K562 (cell line): ENCODE measurements at regions not wholly inside any gene's neighbourhood (a gene's known extent, or its start where the extent isn't known, plus 50 kb on each side); places are given as distances from the start of the nearest gene placed in this dataset.

Experiments used
- ATAC-seq: fragments of 200-7000 bp; cut with Tn5 transposase; 3 replicates; pipeline ENCODE4 v1.9.1; 2020; ENCODE audit warnings: moderate library complexity
- BruUV-seq: library from RNA; stranded (reverse); fragments of 400-500 nt; replicated peaks from 2 replicates; lab custom pipeline; 2021; lab: Mats Ljungman, UMichigan
- CTCF ChIA-PET: fragments of 300-600 bp; formaldehyde crosslinking; extraction: SDS; loops from one replicate; lab custom pipeline; 2021; ENCODE audit warnings: low intra/inter-chr PET ratio; lab: Yijun Ruan, JAX
- POLR2A ChIA-PET: fragments of 300-600, 350-650 bp; sonication (Branson Sonifier 250); formaldehyde crosslinking; extraction: SDS; loops from one replicate; lab custom pipeline; 2021; ENCODE audit warnings: antibody characterized with exemption, inconsistent platforms; lab: Yijun Ruan, JAX
- DNase-seq, 4 experiments: peaks; one replicate each; pipeline versions ENCODE4 v3.0.0 to v3.0.0-alpha.2; 2011 to 2018; ENCODE audit warnings: low spot score in 3 of 4, mixed read lengths in 3 of 4; ENCODE audit errors: extremely low read depth in 1 of 4
- FAIRE-seq: peaks from 2 replicates; lab custom pipeline; 2011; peaks lifted over from hg19 to GRCh38; lab: Jason Lieb, UNC
- H2AFZ ChIP-seq: 2 replicates; pipeline ENCODE4 v1.6.0; 2011; ENCODE audit warnings: low read depth, low read length, control low read depth, inconsistent platforms
- H3K27ac ChIP-seq: fragments of 200-600 bp; 3 replicates; pipeline ENCODE4 v1.8.0; 2011; ENCODE audit warnings: low read depth, mild to moderate bottlenecking, control low read depth, inconsistent platforms, low read length, moderate library complexity, mixed read lengths; ENCODE audit errors: extremely low read depth
- H3K27me3 ChIP-seq, 2 experiments: fragments of 300-600 bp in 1 of 2; 2 replicates in 1 of 2; 3 replicates in 1 of 2; pipeline versions ENCODE4 v1.6.0 to v1.8.0; 2011; ENCODE audit warnings: inconsistent platforms in 2 of 2, low read length in 2 of 2, mild to moderate bottlenecking in 1 of 2, mixed read lengths in 1 of 2, moderate library complexity in 1 of 2; ENCODE audit not compliant: control insufficient read depth in 2 of 2, insufficient read depth in 2 of 2
- H3K36me3 ChIP-seq: fragments of 300-600 bp; 3 replicates; pipeline ENCODE4 v1.8.0; 2011; ENCODE audit warnings: mild to moderate bottlenecking, low read length, inconsistent platforms; ENCODE audit not compliant: control insufficient read depth, insufficient read depth
- H3K4me1 ChIP-seq, 2 experiments: fragments of 200-600 bp in 1 of 2; replicated peaks in 1 of 2; 2 replicates in 1 of 2; 3 replicates in 1 of 2; pipeline versions ENCODE4 v1.5.1 to v1.8.0; 2011; ENCODE audit warnings: inconsistent platforms in 2 of 2, low read length in 2 of 2, mild to moderate bottlenecking in 1 of 2, mixed read lengths in 1 of 2, moderate library complexity in 1 of 2; ENCODE audit not compliant: control insufficient read depth in 2 of 2, insufficient read depth in 2 of 2
- H3K4me2 ChIP-seq: 2 replicates; pipeline ENCODE4 v1.6.1; 2011; ENCODE audit warnings: low read length, control low read depth, inconsistent platforms, mixed read lengths; ENCODE audit not compliant: insufficient read depth
- H3K4me3 ChIP-seq: fragments of 200-600 bp; sonication (generic), shearing (Covaris generic); 2 replicates; pipeline ENCODE4 v1.5.1; 2016; ENCODE audit warnings: control low read depth, inconsistent platforms
- H3K79me2 ChIP-seq: fragments of 200-600 bp; 3 replicates; pipeline ENCODE4 v1.8.0; 2011; ENCODE audit warnings: low read length, inconsistent platforms; ENCODE audit not compliant: control insufficient read depth, insufficient read depth
- H3K9ac ChIP-seq, 2 experiments: 2 replicates each; pipeline versions ENCODE4 v1.6.0 to v1.6.1; 2011; ENCODE audit warnings: low read depth in 2 of 2, low read length in 2 of 2, control low read depth in 1 of 2, inconsistent platforms in 1 of 2, mild to moderate bottlenecking in 1 of 2, mixed read lengths in 1 of 2; ENCODE audit not compliant: insufficient read depth in 1 of 2
- H3K9me1 ChIP-seq: one replicate; pipeline ENCODE4 v1.6.0; 2011; ENCODE audit warnings: inconsistent platforms, mild to moderate bottlenecking, low read length, moderate library complexity; ENCODE audit not compliant: control insufficient read depth, insufficient read depth
- H3K9me3 ChIP-seq: replicated peaks from 2 replicates; pipeline ENCODE4 v1.5.1; 2011; ENCODE audit warnings: low read depth, low read length, inconsistent platforms; ENCODE audit not compliant: control insufficient read depth, insufficient read depth
- H4K20me1 ChIP-seq: replicated peaks from 2 replicates; pipeline ENCODE4 v1.6.1; 2011; ENCODE audit warnings: low read length, inconsistent platforms, mixed read lengths; ENCODE audit not compliant: control insufficient read depth, insufficient read depth
- BDP1 ChIP-seq: IDR thresholded peaks from 3 replicates; pipeline ENCODE4 v1.6.1; 2011; ENCODE audit not compliant: insufficient read length, insufficient read depth
- ETS2 ChIP-seq: IDR thresholded peaks from 2 replicates; pipeline ENCODE4 v1.6.1; 2016; ENCODE audit warnings: borderline replicate concordance, missing genetic modification characterization, mild to moderate bottlenecking, moderate library complexity, missing compliant biosample characterization; ENCODE audit not compliant: poor library complexity, severe bottlenecking
- FOSL1 ChIP-seq: fragments of 200-800 bp; sonication (Bioruptor generic); conservative IDR thresholded peaks from 2 replicates; pipeline ENCODE4 v1.6.1; 2016; ENCODE audit warnings: missing genetic modification characterization, missing compliant biosample characterization
- KDM1A ChIP-seq, 2 experiments: fragments of 450-650 bp; IDR thresholded peaks; 2 replicates each; pipeline ENCODE4 v1.6.1; 2016; ENCODE audit warnings: mild to moderate bottlenecking in 2 of 2
- KLF16 ChIP-seq: IDR thresholded peaks from 2 replicates; pipeline ENCODE4 v1.6.1; 2016; ENCODE audit warnings: antibody characterized with exemption
- NCOR1 ChIP-seq: fragments of 450-650 bp; IDR thresholded peaks from 2 replicates; pipeline ENCODE4 v1.6.1; 2016; ENCODE audit warnings: mild to moderate bottlenecking, moderate library complexity
- NFXL1 ChIP-seq: fragments of 450-650 bp; formaldehyde crosslinking; IDR thresholded peaks from 2 replicates; pipeline ENCODE4 v1.4.0; 2021; ENCODE audit warnings: mild to moderate bottlenecking
- PTRF ChIP-seq: fragments of 450-650 bp; IDR thresholded peaks from 2 replicates; pipeline ENCODE4 v1.6.1; 2016; ENCODE audit warnings: mild to moderate bottlenecking, missing genetic modification characterization, missing compliant biosample characterization
- TEAD2 ChIP-seq: fragments of 450-650 bp; IDR thresholded peaks from 2 replicates; pipeline ENCODE4 v1.6.1; 2016; ENCODE audit warnings: missing genetic modification characterization, control low read depth, missing compliant biosample characterization
- ZNF586 ChIP-seq: fragments of 450-650 bp; formaldehyde crosslinking; conservative IDR thresholded peaks from 2 replicates; pipeline ENCODE4 v1.4.0; 2020; ENCODE audit warnings: mild to moderate bottlenecking, moderate library complexity
- in situ Hi-C: fragments of 300-500 bp; cut with MboI; formaldehyde crosslinking; loops from 4 replicates; pipeline ENCODE4 v1.15.0; 2018; ENCODE audit warnings: inconsistent platforms, mixed read lengths
- intact Hi-C: fragments of 100-400 bp; cut with micrococcal nuclease; formaldehyde crosslinking; loops from 2 replicates; pipeline ENCODE4 v1.14.2; 2022
- TF ChIP-seq, protein P1 (sequence below): fragments of 250-450 bp; sonication (Bioruptor Pico); IDR thresholded peaks from 2 replicates; pipeline ENCODE4 v1.4.0; 2020
- TF ChIP-seq, protein P2 (sequence below): fragments of 450-650 bp; formaldehyde crosslinking; IDR thresholded peaks from 2 replicates; pipeline ENCODE4 v1.4.0; 2020; ENCODE audit warnings: mild to moderate bottlenecking
- TF ChIP-seq, protein P3 (sequence below): fragments of 250-450 bp; sonication (Bioruptor Pico); IDR thresholded peaks from 2 replicates; pipeline ENCODE4 v1.5.0; 2020; ENCODE audit warnings: mild to moderate bottlenecking
- TF ChIP-seq, protein P4 (sequence below): sonication (generic); formaldehyde crosslinking; IDR thresholded peaks from 2 replicates; pipeline ENCODE4 v1.8.0; 2022; ENCODE audit warnings: mild to moderate bottlenecking, missing genetic modification reagents, borderline replicate concordance

DNA sequence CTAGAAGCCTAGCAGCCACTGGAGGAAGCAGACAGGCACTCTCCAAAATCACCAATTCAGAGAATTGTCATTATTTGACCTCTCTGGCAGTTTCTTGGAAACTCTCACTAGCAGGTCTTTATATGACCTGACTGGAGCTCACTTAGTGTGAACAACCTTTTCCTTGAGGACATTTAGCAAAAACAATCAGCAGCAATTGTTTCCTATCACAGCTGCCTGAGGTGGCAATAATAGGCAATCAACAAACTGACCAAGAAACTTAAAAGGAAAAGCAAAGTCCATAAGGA is 162.4 kb upstream of the STT3B start:
- no TSS peak for BruUV-seq
- CTCF ChIA-PET: no interaction called here
- intact Hi-C loops: no loop called here
- Histone ChIP-seq H3K27me3 (peaks cover 0 to 6% of the 10 kb centered on the region in 2 experiments; a peak in 2 of 5 replicates), H3K4me3 (no peak overlapping the region), H3K27ac (no peak overlapping the region), H3K79me2 (no peaks in the 10 kb centered on the region), H3K36me3 (no peaks in the 10 kb centered on the region), H4K20me1 (no peaks in the 10 kb centered on the region), H3K9ac (no peak overlapping the region), H3K9me1 (no peaks in the 10 kb centered on the region), H3K9me3 (no peaks in the 10 kb centered on the region), H2AFZ (no peak overlapping the region), H3K4me2 (no peak overlapping the region), H3K4me1 (no peaks in the 10 kb centered on the region)
- in situ Hi-C loops: no loop called here
- FAIRE-seq: no peak
- ATAC-seq: no peak
- POLR2A ChIA-PET: interaction anchor here (1.3 kb wide), 1 partner anchor 15 kb away, joined by 3 read pairs; no protein-coding TSS in a partner anchor
- DNase-seq: no peak
- TF ChIP-seq ZNF586 (CRISPR knock-in tag) (no peak), KLF16 (no peak), KDM1A (IDR thresholded peaks at IDR 0.05) (no peak), NFXL1 (CRISPR knock-in tag) (no peak), FOSL1 (tag) (no peak), ETS2 (tag) (no peak), PTRF (no peak), BDP1 (no peak), NCOR1 (no peak), TEAD2 (no peak)
- TF ChIP-seq, protein P1, sequence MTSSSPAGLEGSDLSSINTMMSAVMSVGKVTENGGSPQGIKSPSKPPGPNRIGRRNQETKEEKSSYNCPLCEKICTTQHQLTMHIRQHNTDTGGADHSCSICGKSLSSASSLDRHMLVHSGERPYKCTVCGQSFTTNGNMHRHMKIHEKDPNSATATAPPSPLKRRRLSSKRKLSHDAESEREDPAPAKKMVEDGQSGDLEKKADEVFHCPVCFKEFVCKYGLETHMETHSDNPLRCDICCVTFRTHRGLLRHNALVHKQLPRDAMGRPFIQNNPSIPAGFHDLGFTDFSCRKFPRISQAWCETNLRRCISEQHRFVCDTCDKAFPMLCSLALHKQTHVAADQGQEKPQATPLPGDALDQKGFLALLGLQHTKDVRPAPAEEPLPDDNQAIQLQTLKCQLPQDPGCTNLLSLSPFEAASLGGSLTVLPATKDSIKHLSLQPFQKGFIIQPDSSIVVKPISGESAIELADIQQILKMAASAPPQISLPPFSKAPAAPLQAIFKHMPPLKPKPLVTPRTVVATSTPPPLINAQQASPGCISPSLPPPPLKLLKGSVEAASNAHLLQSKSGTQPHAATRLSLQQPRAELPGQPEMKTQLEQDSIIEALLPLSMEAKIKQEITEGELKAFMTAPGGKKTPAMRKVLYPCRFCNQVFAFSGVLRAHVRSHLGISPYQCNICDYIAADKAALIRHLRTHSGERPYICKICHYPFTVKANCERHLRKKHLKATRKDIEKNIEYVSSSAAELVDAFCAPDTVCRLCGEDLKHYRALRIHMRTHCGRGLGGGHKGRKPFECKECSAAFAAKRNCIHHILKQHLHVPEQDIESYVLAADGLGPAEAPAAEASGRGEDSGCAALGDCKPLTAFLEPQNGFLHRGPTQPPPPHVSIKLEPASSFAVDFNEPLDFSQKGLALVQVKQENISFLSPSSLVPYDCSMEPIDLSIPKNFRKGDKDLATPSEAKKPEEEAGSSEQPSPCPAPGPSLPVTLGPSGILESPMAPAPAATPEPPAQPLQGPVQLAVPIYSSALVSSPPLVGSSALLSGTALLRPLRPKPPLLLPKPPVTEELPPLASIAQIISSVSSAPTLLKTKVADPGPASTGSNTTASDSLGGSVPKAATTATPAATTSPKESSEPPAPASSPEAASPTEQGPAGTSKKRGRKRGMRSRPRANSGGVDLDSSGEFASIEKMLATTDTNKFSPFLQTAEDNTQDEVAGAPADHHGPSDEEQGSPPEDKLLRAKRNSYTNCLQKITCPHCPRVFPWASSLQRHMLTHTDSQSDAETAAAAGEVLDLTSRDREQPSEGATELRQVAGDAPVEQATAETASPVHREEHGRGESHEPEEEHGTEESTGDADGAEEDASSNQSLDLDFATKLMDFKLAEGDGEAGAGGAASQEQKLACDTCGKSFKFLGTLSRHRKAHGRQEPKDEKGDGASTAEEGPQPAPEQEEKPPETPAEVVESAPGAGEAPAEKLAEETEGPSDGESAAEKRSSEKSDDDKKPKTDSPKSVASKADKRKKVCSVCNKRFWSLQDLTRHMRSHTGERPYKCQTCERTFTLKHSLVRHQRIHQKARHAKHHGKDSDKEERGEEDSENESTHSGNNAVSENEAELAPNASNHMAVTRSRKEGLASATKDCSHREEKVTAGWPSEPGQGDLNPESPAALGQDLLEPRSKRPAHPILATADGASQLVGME (CRISPR knock-in tag): no peak
- TF ChIP-seq, protein P2, sequence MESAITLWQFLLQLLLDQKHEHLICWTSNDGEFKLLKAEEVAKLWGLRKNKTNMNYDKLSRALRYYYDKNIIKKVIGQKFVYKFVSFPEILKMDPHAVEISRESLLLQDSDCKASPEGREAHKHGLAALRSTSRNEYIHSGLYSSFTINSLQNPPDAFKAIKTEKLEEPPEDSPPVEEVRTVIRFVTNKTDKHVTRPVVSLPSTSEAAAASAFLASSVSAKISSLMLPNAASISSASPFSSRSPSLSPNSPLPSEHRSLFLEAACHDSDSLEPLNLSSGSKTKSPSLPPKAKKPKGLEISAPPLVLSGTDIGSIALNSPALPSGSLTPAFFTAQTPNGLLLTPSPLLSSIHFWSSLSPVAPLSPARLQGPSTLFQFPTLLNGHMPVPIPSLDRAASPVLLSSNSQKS: no peak
- TF ChIP-seq, protein P3, sequence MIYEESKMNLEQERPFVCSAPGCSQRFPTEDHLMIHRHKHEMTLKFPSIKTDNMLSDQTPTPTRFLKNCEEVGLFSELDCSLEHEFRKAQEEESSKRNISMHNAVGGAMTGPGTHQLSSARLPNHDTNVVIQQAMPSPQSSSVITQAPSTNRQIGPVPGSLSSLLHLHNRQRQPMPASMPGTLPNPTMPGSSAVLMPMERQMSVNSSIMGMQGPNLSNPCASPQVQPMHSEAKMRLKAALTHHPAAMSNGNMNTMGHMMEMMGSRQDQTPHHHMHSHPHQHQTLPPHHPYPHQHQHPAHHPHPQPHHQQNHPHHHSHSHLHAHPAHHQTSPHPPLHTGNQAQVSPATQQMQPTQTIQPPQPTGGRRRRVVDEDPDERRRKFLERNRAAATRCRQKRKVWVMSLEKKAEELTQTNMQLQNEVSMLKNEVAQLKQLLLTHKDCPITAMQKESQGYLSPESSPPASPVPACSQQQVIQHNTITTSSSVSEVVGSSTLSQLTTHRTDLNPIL (CRISPR knock-in tag): no peak
- TF ChIP-seq, protein P4, sequence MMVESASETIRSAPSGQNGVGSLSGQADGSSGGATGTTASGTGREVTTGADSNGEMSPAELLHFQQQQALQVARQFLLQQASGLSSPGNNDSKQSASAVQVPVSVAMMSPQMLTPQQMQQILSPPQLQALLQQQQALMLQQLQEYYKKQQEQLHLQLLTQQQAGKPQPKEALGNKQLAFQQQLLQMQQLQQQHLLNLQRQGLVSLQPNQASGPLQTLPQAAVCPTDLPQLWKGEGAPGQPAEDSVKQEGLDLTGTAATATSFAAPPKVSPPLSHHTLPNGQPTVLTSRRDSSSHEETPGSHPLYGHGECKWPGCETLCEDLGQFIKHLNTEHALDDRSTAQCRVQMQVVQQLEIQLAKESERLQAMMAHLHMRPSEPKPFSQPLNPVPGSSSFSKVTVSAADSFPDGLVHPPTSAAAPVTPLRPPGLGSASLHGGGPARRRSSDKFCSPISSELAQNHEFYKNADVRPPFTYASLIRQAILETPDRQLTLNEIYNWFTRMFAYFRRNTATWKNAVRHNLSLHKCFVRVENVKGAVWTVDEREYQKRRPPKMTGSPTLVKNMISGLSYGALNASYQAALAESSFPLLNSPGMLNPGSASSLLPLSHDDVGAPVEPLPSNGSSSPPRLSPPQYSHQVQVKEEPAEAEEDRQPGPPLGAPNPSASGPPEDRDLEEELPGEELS (CRISPR knock-in tag): no peak
